COR-L47 (cell line): ENCODE measurements at regions not wholly inside any gene's neighbourhood (a gene's known extent, or its start where the extent isn't known, plus 50 kb on each side); places are given as distances from the start of the nearest gene placed in this dataset.

Source experiments
- DNase-seq: peaks from one replicate; lab custom pipeline; 2025; lab: John Stamatoyannopoulos, UW

DNA sequence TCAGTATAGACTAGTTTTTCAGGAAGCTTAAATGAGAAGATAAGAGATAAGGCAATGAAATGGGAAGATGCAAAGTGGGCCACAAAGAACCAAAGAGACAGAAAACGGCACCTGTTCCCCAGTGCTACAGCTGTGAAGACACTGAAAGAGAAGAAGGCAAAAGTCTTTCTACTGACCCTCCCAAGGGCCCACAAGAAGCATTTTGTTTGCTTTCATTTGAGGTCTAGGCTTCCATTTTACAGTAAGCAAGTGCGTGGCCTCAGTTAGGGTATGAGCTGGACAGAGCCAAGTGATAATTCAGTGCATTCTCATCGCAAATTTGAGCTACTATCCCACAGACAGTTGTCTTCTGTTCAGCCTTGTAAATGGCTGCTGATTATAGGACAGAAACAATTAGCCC lies 53.4 kb upstream of the STK17B start:
- no peak for DNase-seq

DNA sequence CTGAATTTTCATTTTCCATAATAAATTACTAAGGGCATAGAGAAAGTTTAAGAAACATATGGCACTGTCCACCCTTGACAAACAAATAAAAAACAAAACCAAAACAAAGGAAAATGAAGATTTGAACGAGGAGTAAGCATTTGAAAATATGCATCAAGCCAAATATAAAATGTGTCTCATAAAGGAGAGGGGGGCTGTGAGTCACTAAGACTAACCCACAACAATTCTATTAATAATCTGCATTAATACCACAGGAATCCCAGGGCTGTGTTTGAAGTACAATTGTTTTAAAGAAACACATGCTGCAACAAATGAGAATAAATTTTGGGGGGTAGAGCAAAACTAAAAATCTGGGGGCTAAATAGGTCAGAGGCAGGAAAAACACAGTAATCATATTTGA lies 53.8 kb upstream of the STK17B start:
- DNase-seq, result no peak

DNA sequence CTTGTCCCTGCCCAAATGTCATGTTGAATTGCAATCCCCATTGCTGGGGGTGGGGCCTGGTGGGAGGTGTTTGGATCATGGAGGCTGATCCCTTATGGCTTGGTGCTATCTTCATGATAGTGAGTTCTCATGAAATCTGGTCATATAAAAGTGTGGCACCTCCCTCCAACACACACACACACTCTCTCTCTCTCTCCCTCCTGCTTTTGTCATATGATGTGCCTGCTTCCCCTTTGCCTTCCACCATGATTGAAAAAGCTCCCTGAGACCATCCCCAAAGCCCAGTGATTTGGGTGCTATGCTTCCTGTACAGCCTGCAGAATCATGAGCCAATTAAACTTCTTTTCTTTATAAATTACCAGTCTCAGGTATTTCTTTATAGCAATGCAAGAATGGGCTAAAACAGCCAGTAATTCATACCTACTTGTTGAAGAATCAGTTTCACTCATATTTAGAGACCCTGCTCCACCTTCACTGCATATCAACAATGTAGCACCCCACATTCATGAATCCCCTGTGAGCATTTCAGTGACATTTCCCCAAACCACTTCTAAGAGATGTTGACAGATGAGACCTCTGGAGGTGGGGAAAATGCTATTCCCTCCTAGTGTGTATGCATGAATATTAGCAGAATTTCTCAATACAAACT lies 54.8 kb upstream of the STK17B start:
- DNase-seq, result no peak

DNA sequence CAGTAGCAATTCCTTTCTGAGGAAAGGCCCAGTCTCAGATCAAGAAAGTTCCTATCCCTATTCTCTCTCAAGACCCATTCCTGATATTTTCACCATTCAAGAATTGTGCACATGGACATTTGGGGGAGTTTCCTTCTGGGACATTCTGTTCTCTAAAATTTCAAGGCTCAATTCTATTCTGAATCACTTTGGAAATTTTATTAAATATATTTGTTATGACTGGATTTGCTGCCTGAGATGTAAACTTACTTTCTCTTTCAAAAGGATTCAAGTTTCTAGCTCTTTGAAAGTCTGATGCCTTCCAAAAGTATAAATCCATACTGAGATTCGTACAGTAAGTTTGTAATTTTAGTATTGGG lies 55.3 kb upstream of the STK17B start:
- no peak for DNase-seq

DNA sequence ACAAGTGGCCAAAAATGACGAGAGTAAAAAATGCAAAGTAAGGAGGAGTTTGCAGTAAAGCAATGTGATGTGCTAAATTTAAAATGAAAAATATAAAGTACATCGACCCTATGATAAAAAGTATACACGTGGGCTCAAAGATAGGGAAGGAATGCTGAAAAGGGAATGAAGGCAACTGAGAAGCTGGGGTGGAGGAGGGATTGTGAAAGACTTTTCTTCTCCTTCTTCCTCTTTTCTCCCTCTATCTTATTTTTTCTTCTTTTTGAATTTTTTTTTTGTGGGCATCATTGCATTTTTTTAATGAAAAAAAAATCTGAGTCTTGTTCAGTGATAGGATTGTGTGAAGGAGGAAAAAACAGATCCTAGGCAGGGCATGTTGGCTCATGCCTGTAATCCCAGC lies 57.6 kb upstream of the STK17B start:
- DNase-seq, result no peak

DNA sequence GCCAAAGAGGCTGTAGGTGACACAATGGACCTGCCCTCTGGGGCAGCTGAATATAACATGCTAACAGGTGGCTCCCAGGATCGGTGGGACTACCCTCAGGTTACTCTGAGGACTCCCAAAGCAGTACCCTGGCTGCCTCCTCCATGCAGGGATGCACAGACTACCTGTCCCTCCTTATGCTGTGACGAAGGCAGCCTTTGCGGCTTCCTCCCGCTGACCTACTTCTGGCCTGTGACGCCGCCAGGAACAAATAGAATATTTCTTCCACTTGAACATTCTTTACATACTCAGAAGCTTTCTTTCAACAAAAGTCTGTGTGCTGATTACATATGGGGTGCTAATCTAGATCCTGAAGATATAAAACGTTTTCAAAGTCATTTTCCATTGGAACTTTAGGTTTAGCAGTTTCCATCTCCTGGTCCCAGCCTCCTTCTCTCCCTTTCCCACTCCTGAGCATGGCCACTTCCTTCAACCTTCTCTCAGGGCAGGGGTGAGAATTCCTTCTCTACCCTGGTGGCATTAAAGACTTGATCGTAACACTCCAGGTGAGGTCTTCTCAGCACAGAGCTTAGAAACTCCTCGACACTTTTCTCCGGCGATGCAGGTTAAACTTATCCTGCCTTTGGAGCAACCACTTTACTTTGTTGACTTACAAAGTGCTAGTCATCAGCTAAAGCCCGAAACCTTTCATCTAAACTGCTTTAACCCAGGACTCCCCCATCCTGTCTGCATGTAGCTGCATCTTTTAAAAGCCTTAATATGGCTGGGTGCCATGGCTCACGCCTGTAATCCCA lies 58.9 kb upstream of the STK17B start:
- no peak for DNase-seq

DNA sequence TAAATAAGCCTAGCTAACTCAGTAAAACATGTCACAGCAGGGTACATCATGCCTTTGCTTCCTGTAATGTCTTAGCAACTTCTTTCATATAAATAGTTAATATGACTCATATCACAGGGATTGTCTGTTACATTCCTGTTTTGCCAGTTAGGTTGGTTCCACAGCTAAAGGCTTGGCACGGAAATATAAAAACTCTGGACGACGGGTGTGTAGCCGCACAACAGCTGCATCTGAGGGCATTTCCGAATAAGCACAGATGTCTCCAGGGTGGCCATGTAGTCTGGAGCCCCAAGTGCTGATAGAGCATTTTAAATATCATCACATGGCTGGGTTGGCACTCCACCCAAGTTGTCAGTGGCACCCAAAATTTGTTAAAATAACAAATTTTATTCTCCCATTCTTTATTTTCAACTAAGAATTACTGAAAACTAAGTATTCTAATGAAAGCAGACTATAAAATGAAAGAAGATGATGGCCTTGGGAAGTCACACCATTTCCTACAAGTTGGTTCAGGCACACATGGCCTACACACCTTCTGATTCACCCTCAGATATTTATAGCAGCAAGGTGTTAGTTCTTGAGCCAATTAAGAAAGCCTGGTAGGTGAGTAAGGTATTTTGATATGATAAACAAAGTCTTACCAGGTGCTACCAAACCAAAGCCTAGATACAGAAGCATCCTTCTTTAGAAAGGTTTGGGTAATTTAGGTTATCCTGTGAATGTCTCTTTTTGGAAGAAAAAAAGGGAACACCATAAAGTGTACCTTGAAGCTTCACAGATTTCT lies 61.8 kb upstream of the STK17B start:
- no peak for DNase-seq

DNA sequence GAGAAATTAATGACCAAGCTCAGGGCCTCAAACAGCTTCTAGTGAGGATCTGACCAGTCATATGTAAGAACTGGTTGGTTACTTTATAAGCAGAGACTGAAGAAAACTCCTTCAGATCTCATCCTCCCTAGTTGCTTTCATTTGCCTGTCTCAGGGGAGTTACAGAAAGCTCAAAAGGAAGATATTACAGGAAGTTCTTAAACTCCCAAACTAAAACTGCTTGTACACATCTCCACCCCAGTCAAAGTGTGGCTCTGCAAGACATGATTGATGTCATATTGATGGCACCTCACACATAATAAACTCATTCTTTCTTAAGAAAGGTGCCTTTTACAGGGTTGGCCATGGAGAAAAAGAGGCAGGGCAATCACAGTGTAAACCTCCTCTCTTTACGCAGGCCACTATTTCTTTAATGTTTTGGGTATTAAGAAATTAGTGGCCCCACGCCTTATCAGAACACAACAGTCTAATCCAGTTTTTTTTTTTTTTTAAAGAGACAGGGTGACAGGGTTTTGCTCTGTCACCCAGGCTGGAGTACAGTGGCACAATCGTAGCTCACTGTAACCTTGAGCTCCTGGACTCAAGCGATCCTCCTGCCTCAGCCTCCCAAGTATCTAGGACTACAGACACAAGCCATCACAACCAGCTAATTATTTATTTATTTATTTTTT lies 62.6 kb upstream of the STK17B start:
- no peak for DNase-seq

DNA sequence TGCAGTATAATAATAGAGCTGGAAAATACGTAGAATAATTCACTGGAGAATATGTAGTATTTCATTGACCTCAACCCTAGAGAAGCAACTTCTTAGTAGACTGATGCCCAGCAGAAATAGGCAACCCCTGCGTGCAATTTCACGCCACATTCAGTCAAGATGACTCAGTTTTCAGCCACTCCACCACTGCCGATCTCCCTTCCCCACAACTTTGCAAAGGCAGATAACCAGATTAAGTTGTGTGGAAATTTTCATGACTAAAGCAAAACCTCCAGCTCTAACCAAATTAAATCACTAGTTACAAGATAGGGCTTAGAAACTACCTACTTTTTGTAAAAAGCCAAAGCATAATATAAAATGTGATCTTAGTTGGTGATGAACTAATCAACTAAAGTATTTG lies 63.3 kb upstream of the STK17B start:
- no peak for DNase-seq

DNA sequence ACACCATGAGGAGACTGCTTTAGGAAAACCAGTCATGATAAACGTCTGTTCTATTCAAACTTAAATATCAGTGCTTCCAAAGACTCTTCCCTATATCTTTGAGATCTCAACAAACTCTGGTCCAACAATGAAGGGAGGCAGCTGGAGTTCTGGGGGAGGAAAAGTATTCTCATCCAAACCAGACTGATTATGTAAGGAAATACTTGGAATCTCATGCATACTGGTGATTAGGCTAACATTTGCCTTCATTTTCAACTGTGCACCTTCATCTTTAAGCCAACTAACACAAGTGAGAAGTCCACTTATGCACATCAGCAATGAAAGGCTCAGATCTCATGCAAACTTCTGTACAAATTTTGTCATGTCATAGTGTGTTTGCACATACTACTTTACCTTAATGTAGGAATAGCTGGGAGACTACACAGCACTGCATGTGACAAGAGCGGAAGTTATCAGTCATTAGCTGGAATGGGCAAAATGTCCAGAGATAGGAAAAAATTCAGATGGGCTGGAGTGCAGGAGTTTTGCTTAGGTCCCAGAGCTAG lies 67.5 kb upstream of the STK17B start:
- no peak for DNase-seq

DNA sequence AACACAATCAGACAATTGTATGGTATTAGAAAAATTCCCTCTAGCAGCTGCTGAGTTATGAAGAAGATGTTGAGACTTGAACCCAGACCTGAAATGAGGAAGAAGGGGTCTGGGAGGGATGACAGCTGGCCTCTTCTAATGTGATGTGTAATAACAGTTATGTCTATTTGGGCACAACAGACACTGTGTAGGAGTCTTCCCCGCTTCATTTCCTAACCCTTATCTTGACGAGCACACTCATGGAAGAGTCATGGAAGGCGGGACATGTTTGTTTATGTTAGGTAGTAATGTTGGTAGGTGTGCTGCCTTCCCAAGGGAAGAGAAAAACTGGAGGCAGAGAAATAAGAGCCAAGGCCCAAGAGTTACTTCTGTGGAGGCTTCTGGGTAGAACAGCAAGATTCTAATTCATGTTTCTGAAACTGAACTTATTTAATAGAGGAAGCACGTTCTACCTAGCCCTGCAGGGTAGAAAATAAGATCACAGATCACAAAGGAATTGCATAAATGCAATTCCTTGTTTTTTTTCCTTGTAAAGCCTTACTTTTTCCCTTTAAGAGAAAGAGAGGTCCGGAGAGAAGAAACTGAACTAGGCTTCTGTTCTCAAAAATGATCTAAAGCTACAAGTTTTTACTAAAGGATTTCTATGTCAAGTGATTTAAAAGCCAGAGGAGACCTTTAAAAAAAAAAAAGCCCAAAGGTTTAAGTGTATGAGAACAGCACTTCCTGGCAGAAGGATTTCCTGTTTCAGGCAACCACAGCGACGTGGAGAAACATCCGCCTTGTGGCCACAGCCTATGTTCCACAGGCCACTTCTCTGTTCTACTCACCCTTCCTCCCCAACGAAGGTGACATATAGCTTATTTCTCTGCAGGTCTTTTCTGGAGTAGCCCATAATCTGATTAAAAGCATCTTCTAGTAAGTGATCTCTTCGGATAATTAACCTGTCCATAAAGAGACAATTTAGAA lies 68.5 kb upstream of the STK17B start:
- no peak for DNase-seq

DNA sequence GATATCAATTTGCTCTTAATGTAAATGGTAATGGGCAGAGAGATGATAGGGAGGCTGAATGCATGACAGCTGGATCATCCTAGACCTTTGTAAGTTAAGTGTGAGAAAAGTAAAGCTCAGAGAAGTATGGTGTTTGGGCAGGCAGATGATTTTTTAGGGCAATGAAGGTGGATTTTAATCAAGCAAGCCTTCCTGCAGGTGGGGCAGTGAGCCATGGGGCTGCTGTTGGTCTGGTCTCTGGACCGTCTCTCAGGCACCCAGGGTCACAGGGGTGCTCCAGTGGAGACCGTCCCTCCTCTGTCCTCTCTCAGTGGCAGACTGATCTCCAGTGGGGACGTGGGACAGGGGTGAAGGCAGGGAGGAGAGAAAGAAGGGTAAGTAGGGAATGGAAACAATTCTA lies 69.8 kb upstream of the STK17B start:
- no peak for DNase-seq

DNA sequence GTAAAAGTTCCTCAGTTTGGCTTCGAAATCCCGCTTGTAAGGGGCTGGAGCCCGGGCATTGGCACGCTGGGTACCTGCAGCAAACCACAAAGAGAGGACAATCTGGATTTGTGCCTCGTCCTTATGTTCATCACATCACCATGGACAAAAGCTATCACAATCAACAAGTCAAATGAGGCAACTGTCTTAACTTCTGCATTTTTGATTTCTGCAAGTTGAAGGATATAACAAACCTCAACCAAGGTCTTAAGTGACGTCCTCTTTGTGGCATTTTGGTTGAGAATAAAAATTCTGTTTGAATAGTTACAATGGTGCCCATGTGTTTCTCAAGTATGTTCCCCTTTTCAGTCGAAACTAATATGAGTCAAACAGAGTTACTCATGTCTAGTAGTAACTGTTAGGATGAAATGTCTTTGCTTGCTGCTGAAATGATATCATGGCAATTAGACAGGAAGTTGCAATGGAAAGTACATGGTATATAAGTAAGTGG lies 70.8 kb upstream of the STK17B start:
- no peak for DNase-seq

DNA sequence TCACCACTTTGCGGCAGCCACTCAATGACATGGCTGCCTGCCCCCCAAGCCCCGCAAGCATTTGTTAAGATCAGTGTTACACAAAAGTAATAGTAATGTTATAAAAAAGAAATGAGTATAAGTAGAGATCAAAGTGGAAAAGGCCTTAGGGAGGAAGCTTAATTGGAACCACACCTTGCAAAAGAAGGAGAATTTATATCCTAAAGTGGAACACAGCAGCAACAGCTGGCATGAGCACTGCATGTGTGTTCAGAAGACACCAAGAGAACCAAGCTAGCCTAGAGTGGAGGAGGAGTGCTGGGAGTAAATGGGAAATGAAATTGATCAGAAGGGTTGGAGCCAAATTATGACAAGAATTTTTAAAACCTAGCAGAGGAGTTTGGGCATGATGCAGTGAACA lies 73.1 kb upstream of the STK17B start:
- DNase-seq, result no peak

DNA sequence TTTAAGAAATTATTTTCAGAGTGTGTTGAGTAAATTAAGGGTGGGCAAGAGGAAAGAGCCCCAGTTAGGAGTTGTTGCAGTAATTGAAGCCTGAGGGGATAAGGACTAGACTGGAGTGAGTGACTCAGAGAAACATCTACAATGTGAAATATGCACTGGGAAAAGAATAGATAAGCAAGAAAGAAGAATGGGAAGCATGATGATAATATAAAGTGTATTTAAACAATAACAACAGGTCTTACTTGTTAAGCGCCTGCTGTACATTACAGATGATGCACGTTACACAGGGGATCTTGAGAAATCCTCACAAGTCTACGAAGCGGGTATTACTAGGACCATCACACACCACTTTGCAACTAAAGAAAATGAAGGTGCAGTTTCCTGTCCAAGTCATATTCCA lies 73.6 kb upstream of the STK17B start:
- DNase-seq, result no peak

DNA sequence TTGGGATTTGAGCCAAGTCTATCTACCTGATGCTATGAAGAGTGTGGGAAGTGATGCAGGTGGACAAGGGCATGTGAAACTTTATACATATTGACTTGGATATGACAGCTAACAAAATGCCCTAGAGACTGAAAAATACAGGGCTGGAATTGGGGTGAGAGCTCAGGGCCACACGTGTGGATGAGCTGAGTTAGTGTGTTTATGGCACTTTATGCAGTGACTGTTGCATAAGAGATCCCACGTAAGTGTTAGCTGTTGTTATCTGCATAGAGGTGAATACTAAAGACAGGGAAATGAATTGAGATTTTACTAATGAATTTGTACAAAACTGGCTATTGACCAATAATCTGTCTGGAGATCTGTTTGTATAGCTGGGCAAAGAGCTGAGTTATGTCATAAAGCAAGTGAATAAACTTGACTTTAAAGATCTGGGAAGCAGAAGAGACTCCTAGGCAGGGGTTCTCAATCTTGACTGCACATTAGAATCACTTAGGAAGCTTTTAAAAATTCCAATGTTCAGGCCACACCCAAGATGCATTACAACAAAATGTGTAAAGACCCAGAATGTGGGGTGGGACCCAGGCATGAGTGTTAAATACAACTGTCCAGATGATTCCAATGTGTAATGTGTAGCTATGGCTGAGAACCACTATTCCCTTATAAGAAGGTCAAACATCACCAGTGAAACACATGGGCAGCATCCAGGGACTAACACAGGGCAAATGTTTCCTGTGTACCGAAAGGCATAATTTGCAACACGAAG lies 74.2 kb upstream of the STK17B start:
- no peak for DNase-seq

DNA sequence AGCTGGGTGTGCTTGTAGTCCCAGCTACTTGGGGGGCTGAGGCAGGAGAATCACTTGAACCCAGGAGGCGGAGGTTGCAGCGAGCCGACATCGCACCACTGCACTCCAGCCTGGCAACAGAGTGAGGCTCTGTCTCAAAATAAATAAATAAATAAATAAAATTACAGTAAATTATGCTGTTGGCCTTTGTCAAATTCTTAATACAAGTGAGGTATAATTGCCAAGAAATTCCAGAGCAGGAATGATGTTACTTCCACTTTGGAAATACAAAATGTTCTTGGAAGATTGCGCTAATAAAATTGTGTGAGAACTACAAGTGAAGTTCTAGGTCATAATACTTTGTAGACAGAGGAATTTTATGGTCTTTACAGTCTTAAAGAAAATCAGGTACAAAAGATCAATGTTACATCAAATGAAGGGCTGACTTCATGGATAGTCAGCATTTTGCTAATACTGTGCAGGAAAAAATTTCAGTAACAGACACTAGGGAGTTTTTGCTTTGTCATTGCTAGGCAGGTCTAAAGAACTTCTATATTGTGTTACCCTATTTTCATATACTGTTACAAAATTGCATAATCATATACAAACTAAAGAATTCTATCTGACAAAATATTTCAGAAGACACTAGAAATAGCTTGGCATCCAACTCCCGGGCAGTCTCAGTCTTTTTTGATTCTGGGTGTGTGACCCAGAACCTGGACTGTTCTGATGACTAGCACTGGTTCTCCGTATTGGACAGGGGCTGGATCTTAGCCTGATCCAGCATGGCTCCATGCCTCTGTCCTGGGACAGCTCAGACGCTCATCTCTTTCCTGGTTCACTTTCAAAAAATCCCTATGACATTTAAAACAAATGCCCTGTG lies 76.0 kb upstream of the STK17B start:
- DNase-seq, result no peak

DNA sequence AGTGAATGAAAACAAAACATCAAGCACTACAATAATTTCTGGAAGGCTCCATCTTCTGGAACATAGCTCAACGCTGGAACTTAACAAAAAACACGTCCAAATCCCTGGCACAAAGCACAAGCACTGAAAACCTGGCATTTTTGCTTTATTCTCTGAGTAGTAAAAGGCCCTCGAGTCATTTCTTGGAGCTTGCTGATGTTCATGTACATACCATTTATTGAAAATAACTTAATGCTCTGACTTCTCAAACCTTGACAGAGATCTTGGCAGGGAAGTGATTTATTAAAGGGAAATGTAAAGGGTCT lies 76.5 kb upstream of the STK17B start:
- DNase-seq, result no peak

DNA sequence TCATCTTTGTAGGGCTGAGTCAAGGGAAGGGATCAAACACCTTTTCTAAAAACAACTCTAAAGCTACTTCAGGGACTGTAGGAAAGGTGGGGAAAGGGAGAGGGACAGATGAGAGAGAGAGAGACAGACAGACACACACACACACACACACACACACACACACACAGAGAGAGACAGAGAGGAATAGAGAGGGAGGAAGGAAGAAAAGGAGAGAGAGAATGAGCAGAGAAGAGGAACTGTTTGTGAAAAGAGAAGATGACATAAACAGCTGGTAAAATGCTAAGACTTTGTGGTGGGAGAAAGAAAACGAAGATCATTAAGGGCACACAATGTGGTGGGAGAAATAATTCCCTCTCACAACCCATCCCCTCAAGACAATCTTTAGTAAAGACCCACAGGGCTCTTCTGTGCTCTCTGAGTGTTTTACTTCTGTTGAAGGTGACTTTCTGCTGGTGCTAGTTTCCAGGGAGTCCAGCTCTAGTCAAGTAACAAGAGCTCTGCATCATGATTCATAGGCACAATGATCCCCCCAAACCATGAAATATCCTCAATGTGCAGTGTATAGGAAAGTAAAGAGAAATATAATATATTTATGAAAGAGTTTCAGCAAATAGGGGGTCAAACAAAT lies 77.2 kb upstream of the STK17B start:
- DNase-seq, result no peak
